GM12878 (cell line): ENCODE measurements at regions not wholly inside any gene's neighbourhood (a gene's known extent, or its start where the extent isn't known, plus 50 kb on each side); places are given as distances from the start of the nearest gene placed in this dataset.

Experiments
- ATAC-seq: fragments of 200-7000 bp; cut with Tn5 transposase; 3 replicates; pipeline ENCODE4 v1.9.1; 2020; ENCODE audit warnings: mild to moderate bottlenecking, moderate library complexity
- BruUV-seq: library from RNA; stranded (reverse); fragments of 400-500 nt; replicated peaks from 2 replicates; lab custom pipeline; 2021; lab: Mats Ljungman, UMichigan
- CTCF ChIA-PET: fragments of 300-600 bp; sonication (Branson Sonifier 250); formaldehyde crosslinking; extraction: SDS; loops from one replicate; lab custom pipeline; 2021; ENCODE audit warnings: inconsistent platforms; lab: Yijun Ruan, JAX
- POLR2A ChIA-PET: fragments of 350-600 bp; formaldehyde crosslinking; extraction: SDS; loops from one replicate; lab custom pipeline; 2021; ENCODE audit warnings: inconsistent platforms; lab: Charles Lee
- RAD21 ChIA-PET: fragments of 300-600 bp; sonication (Branson Sonifier 250); formaldehyde crosslinking; loops from one replicate; lab custom pipeline; 2023; ENCODE audit warnings: antibody characterized with exemption; ENCODE audit not compliant: unreplicated experiment; lab: Charles Lee
- SMC1A ChIA-PET: fragments of 300-600 bp; sonication (Branson Sonifier 250); formaldehyde crosslinking; loops from one replicate; lab custom pipeline; 2023; ENCODE audit not compliant: unreplicated experiment, uncharacterized antibody; lab: Charles Lee
- DNase-seq: peaks from one replicate; pipeline ENCODE4 v3.0.0-alpha.2; 2011; ENCODE audit warnings: low read depth, low spot score
- FAIRE-seq: peaks from 3 replicates; lab custom pipeline; 2011; peaks lifted over from hg19 to GRCh38; lab: Jason Lieb, UNC
- H2AFZ ChIP-seq: 2 replicates; pipeline ENCODE4 v1.6.0; 2011; ENCODE audit warnings: low read depth, low read length, control low read depth; ENCODE audit not compliant: control insufficient read depth
- H3K27ac ChIP-seq: 2 replicates; pipeline ENCODE4 v1.5.1; 2011; ENCODE audit warnings: control low read depth; ENCODE audit not compliant: control insufficient read depth, insufficient read depth
- H3K27me3 ChIP-seq, 2 experiments: replicated peaks in 1 of 2; 2 replicates each; pipeline versions ENCODE4 v1.6.0 to v1.6.1; 2011; ENCODE audit warnings: low read length in 1 of 2; ENCODE audit not compliant: control insufficient read depth in 2 of 2, insufficient read depth in 2 of 2
- H3K36me3 ChIP-seq, 2 experiments: 2 replicates each; pipeline ENCODE4 v1.5.1; 2011; ENCODE audit warnings: low read length in 1 of 2; ENCODE audit not compliant: control insufficient read depth in 2 of 2, insufficient read depth in 2 of 2
- H3K4me1 ChIP-seq: 2 replicates; pipeline ENCODE4 v1.6.1; 2011; ENCODE audit warnings: mild to moderate bottlenecking, low read length, moderate library complexity, mixed read lengths; ENCODE audit not compliant: control insufficient read depth, insufficient read depth
- H3K4me2 ChIP-seq: 2 replicates; pipeline ENCODE4 v1.6.0; 2011; ENCODE audit warnings: control low read depth; ENCODE audit not compliant: control insufficient read depth, insufficient read depth
- H3K4me3 ChIP-seq: fragments of 200-600 bp; sonication (generic); 2 replicates; pipeline ENCODE4 v1.5.1; 2016
- H3K79me2 ChIP-seq: 2 replicates; pipeline ENCODE4 v1.6.0; 2011; ENCODE audit warnings: low read length; ENCODE audit not compliant: control insufficient read depth, insufficient read depth
- H3K9ac ChIP-seq: 2 replicates; pipeline ENCODE4 v1.8.0; 2011; ENCODE audit warnings: low read length, control low read depth, mixed read lengths; ENCODE audit not compliant: control insufficient read depth, insufficient read depth
- H3K9me3 ChIP-seq: replicated peaks from 3 replicates; pipeline ENCODE4 v1.5.1; 2011; ENCODE audit warnings: mild to moderate bottlenecking, low read length; ENCODE audit not compliant: control insufficient read depth, insufficient read depth
- H4K20me1 ChIP-seq: 2 replicates; pipeline ENCODE4 v1.6.0; 2011; ENCODE audit not compliant: control insufficient read depth, insufficient read depth
- BACH1 ChIP-seq: fragments of 450-650 bp; IDR thresholded peaks from 2 replicates; pipeline ENCODE4 v1.6.1; 2017; ENCODE audit warnings: mild to moderate bottlenecking, borderline replicate concordance
- BRCA1 ChIP-seq: IDR thresholded peaks from 2 replicates; pipeline ENCODE4 v1.6.1; 2011; ENCODE audit warnings: low read depth, low read length, improper control_type of control experiment
- CBX3 ChIP-seq: fragments of 200-600 bp; sonication (generic); IDR thresholded peaks from 2 replicates; pipeline ENCODE4 v1.6.1; 2016; ENCODE audit warnings: low read depth, borderline replicate concordance
- CUX1 ChIP-seq: IDR thresholded peaks from 2 replicates; pipeline ENCODE4 v1.6.1; 2012; ENCODE audit warnings: improper control_type of control experiment, low read depth, low read length; ENCODE audit not compliant: insufficient replicate concordance
- E4F1 ChIP-seq: fragments of 450-650 bp; IDR thresholded peaks from 2 replicates; pipeline ENCODE4 v1.6.1; 2018; ENCODE audit warnings: borderline replicate concordance, mild to moderate bottlenecking; ENCODE audit not compliant: partially characterized antibody
- ESRRA ChIP-seq: IDR thresholded peaks from 2 replicates; pipeline ENCODE4 v1.6.1; 2012; ENCODE audit warnings: mild to moderate bottlenecking, low read length, improper control_type of control experiment
- FOXM1 ChIP-seq: IDR thresholded peaks from 2 replicates; pipeline ENCODE4 v1.6.1; 2012; ENCODE audit warnings: low read depth, mild to moderate bottlenecking, inconsistent platforms, low read length, moderate library complexity
- MTA2 ChIP-seq: fragments of 450-650 bp; IDR thresholded peaks from 2 replicates; pipeline ENCODE4 v1.6.1; 2016; ENCODE audit warnings: low read depth, mild to moderate bottlenecking, moderate library complexity
- NFYB ChIP-seq: IDR thresholded peaks from 2 replicates; pipeline ENCODE4 v1.6.1; 2011; ENCODE audit warnings: low read depth, mild to moderate bottlenecking, low read length, improper control_type of control experiment, moderate library complexity; ENCODE audit not compliant: insufficient read depth
- SP1 ChIP-seq: IDR thresholded peaks from one replicate; pipeline ENCODE4 v1.6.1; 2011; ENCODE audit warnings: low read depth, low read length
- SREBF1 ChIP-seq: IDR thresholded peaks from 2 replicates; pipeline ENCODE4 v1.6.1; 2012; ENCODE audit warnings: mild to moderate bottlenecking, low read length
- SRF ChIP-seq, 2 experiments: IDR thresholded peaks; 2 replicates each; pipeline ENCODE4 v1.6.1; 2011; ENCODE audit warnings: low read depth in 2 of 2, low read length in 2 of 2, mild to moderate bottlenecking in 1 of 2, moderate library complexity in 1 of 2
- STAT1 ChIP-seq: fragments of 450-650 bp; conservative IDR thresholded peaks from 2 replicates; pipeline ENCODE4 v1.6.1; 2014; ENCODE audit warnings: antibody characterized with exemption, mild to moderate bottlenecking
- TARDBP ChIP-seq: IDR thresholded peaks from 2 replicates; pipeline ENCODE4 v1.6.1; 2016; ENCODE audit warnings: borderline replicate concordance
- TCF3 ChIP-seq: IDR thresholded peaks from 2 replicates; pipeline ENCODE4 v1.6.1; 2012; ENCODE audit warnings: low read depth, mild to moderate bottlenecking, low read length, borderline replicate concordance; ENCODE audit not compliant: insufficient read depth
- TCF7 ChIP-seq: IDR thresholded peaks from 2 replicates; pipeline ENCODE4 v1.6.1; 2014; ENCODE audit warnings: antibody characterized with exemption, borderline replicate concordance
- WRNIP1 ChIP-seq: IDR thresholded peaks from 2 replicates; pipeline ENCODE4 v1.6.1; 2011; ENCODE audit warnings: low read depth, low read length, improper control_type of control experiment, borderline replicate concordance
- ZNF622 ChIP-seq: fragments of 450-650 bp; IDR thresholded peaks from 2 replicates; pipeline ENCODE4 v1.6.1; 2017; ENCODE audit warnings: mild to moderate bottlenecking, inconsistent platforms
- WGBS: methylation state at CpG from one replicate; pipeline ENCODE4 v1.1.6; 2016; ENCODE audit warnings: low lambda C conversion rate; ENCODE audit not compliant: insufficient replicate concordance, insufficient coverage; ENCODE audit errors: missing lambda C conversion rate; 5-methylcytosine and 5-hydroxymethylcytosine counted together
- in situ Hi-C: fragments of 300-500 bp; cut with MboI; formaldehyde crosslinking; loops from 9 replicates; pipeline ENCODE4 v1.14.3; 2018; ENCODE audit warnings: mixed read lengths
- intact Hi-C: fragments of 100-400 bp; cut with micrococcal nuclease; formaldehyde crosslinking; loops from one replicate; pipeline ENCODE4 v1.14.2; 2022; ENCODE audit not compliant: unreplicated experiment

GRCh38 chr1:3981746-3982505 is 81.9 kb upstream of the C1orf174 start:
- DNase-seq = no peak
- Histone ChIP-seq H2AFZ (no peak overlapping the region), H3K4me2 (no peak overlapping the region), H3K36me3 (no peaks in the 10 kb centered on the region), H3K27ac (no peak overlapping the region), H3K27me3 (no peaks in the 10 kb centered on the region; a peak in 1 of 4 replicates), H3K4me1 (no peaks in the 10 kb centered on the region), H3K9me3 (no peaks in the 10 kb centered on the region; the same call in 2 of the 3 replicates), H3K4me3 (no peak overlapping the region), H3K9ac (no peak overlapping the region), H3K79me2 (no peaks in the 10 kb centered on the region), H4K20me1 (no peaks in the 10 kb centered on the region; the same call in 1 of the 2 replicates)
- intact Hi-C loops (no loop called here), in situ Hi-C loops (no loop called here)
- WGBS = 7% methylated on average over 12 of the region's 12 CpGs
- BruUV-seq = no TSS peak
- no peak for ATAC-seq
- ChIA-PET CTCF (no interaction called here), RAD21 (no interaction called here), POLR2A (no interaction called here), SMC1A (no interaction called here)
- FAIRE-seq = no peak
- no peak for TF ChIP-seq SREBF1
- no peak for TF ChIP-seq TCF3
- TF ChIP-seq WRNIP1 = no peak
- no peak for TF ChIP-seq E4F1
- TF ChIP-seq FOXM1 = no peak
- TF ChIP-seq SRF (IDR thresholded peaks at IDR 0.05; ENCODE audit: low read depth in 2 of 2, low read length in 2 of 2) = no peak
- TF ChIP-seq TARDBP = no peak
- TF ChIP-seq ZNF622 = no peak
- no peak for TF ChIP-seq STAT1
- TF ChIP-seq NFYB = no peak
- TF ChIP-seq ESRRA = no peak
- no peak for TF ChIP-seq BRCA1
- TF ChIP-seq CBX3 = no peak
- TF ChIP-seq CUX1 = no peak
- TF ChIP-seq SP1 = no peak
- TF ChIP-seq BACH1 = no peak
- no peak for TF ChIP-seq TCF7
- no peak for TF ChIP-seq MTA2
